Stimulated activated memory B cell treated with anti-CD40 and anti-IgM and Interleukin-4, amounts not matched to agents 10 μg/mL and 1 μg/mL and 100 μg/mL, for 72 hours (primary cell): ENCODE measurements at regions not wholly inside any gene's neighbourhood (a gene's known extent, or its start where the extent isn't known, plus 50 kb on each side); places are given as distances from the start of the nearest gene placed in this dataset.
"Not testable (repeated sequence)": the region's sequence is repeated elsewhere in the genome, so short reads cannot be mapped to it uniquely, and the experiment has no call there.

Experiments
- ATAC-seq: fragments of 150-1000 bp; cut with Tn5 transposase; 2 replicates; pipeline ENCODE4 v1.10.0; 2021
- H3K27ac Mint-ChIP-seq: one replicate; pipeline ENCODE4 v1.8.0; 2022; ENCODE audit warnings: mild to moderate bottlenecking, mixed read lengths
- H3K27me3 Mint-ChIP-seq: one replicate; pipeline ENCODE4 v1.8.0; 2022; ENCODE audit warnings: mixed read lengths
- H3K36me3 Mint-ChIP-seq: one replicate; pipeline ENCODE4 v1.8.0; 2022; ENCODE audit warnings: mixed read lengths
- H3K4me1 Mint-ChIP-seq: one replicate; pipeline ENCODE4 v1.8.0; 2022; ENCODE audit warnings: mixed read lengths
- H3K4me3 Mint-ChIP-seq: one replicate; pipeline ENCODE4 v1.8.0; 2022; ENCODE audit warnings: mild to moderate bottlenecking, moderate library complexity, mixed read lengths
- H3K9me3 Mint-ChIP-seq: one replicate; pipeline ENCODE4 v1.8.0; 2022; ENCODE audit warnings: mixed read lengths

DNA sequence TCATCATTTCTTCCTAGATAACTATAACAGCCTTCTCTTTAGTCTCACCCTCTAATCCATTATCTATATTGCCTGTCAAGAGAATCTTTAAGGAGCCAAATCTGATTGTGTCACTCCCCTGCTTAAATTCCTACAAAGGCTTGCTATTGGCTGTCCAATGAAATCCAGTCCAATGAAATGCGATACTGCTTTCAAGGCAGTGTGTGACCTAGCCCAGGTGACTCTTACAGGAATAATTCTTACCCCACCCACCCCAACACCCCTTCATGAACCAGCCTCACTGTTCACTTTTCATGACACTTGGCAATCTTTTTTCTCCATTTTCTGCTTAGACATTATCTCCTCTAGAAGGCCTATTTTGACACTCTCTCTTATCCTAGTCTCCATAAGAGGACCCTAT, 163.3 kb upstream of the MARCKS start:
- Mint-ChIP-seq H3K9me3 (peaks cover 3% of the 10 kb centered on the region), H3K4me1 (peaks cover 33% of the 10 kb centered on the region), H3K4me3 (no peak overlapping the region), H3K36me3 (no peaks in the 10 kb centered on the region), H3K27ac (peak overlapping the region; percentile 1), H3K27me3 (no peaks in the 10 kb centered on the region)
- ATAC-seq, result no peak

DNA sequence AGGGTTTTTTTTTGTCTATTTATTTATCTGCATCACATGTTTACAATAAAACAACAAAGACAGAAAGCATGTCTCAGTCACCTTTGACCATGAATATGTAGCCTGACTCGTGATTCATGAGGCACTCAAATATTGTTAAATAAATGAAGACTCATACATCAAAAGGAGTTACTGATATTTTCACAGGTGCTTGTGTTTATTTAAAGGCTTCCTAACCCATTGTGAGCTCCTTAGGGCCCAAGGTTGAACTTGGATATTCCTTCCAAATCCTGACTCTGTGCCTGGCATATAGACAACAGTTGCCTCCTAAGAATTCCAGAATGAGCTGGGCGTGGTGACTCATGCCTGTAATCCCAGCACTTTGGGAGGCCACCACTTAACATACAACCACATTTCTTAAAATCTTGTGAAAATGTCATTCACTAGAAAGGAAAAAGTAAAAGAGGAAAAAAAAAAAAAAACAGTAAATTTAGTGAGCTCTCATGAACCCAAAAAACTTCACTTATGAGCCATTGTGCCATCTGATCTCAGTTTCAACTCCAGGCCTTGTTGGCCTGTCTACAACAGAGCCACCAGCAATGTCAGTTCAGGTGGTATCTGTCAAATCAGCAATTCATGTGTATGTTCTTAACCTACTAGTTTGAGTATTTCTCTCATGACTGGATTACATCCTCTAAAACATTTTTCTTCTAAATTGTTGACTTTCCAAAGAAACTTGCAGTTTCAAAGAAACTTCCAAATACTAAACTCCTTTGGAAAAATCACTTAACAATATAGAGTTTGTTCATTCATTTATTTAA, 162.7 kb upstream of the MARCKS start:
- peaks cover 30% of the 10 kb centered on the region for H3K4me1 Mint-ChIP-seq
- peaks cover 3% of the 10 kb centered on the region for H3K9me3 Mint-ChIP-seq
- H3K27me3 Mint-ChIP-seq, result no peaks in the 10 kb centered on the region
- no peaks in the 10 kb centered on the region for H3K36me3 Mint-ChIP-seq
- H3K27ac Mint-ChIP-seq, result peak overlapping the region; percentile 1
- ATAC-seq, result no peak
- no peak overlapping the region for H3K4me3 Mint-ChIP-seq

DNA sequence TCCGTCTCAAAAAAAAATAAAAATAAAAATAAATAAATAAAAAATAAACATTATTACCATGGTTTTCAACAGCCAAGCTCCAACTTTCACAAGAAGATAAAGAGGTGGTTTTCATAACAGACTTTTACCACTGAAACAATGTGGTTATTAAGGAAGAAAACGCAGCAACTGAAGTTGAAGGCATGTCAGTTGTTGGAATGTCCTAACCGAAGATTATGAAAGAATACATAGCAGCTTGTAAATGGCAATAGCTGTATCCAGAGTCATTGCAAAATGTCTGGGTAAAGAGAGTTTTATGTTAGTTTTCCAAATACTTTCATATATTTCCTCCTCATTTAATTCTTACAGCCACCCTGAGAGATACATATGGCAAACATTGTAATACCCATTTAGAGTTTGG, 161.6 kb upstream of the MARCKS start:
- Mint-ChIP-seq H3K27me3 (no peaks in the 10 kb centered on the region), H3K36me3 (no peaks in the 10 kb centered on the region), H3K27ac (no peak overlapping the region), H3K9me3 (peaks cover 3% of the 10 kb centered on the region), H3K4me1 (peaks cover 19% of the 10 kb centered on the region), H3K4me3 (no peak overlapping the region)
- no peak for ATAC-seq

DNA sequence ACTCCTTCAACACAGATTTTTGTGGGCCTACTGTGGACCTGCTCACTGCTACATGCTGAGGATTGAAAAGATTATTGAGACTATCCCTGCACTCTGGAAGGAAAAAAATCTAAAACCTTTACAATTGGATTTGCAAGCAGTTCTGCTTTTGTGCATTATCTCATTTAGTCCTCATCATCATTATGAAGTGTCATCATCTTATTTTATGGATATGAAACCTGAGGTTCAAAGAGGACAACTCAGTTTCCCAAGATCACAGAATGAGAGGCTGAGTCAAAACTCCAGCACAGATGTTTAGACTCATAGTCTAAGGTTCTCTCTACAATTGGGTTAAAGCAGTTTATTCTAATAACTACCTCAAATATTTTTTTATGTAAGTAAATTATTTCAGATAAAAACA, 160.2 kb upstream of the MARCKS start:
- Mint-ChIP-seq H3K36me3 (no peaks in the 10 kb centered on the region), H3K4me1 (peaks cover 17% of the 10 kb centered on the region), H3K4me3 (no peak overlapping the region), H3K9me3 (no peaks in the 10 kb centered on the region), H3K27ac (no peak overlapping the region), H3K27me3 (no peaks in the 10 kb centered on the region)
- peak; percentile 58 for ATAC-seq

DNA sequence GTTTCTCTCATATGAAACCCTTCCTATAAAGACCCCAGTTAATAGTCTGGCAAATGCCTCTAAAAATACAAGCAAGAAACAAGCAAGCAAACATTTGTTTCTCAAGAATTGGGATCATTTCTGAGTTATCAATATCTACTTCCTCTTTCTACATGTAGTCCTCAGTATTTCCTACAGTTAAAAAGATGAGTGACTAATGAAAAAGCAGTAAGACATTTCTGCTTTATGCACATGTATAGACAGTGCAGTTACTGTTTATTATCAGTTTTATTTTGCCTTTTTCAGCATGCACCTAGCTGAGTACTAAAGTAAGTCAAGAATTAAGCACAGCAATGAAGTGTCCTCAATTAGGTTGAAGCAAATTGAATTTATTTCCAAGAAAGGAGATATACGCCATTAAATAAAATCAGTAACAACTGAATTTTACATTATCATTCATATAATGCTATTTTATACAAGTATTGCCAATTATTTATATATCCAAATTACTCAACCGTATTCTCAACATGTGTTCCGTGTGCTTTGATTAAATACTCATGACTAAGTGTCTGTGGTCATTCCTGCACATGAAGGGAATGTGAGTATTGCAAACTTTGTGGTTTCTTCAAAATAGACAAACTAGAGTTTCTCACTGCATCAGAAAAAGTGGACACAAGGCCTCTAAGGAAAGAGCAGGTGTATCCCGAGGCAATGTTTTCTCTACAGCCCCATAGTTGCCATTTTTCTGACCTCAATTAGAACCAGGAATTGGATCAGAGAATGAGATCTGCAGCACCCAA, 159.3 kb upstream of the MARCKS start:
- ATAC-seq, result peak; percentile 64
- no peak overlapping the region for H3K27ac Mint-ChIP-seq
- no peaks in the 10 kb centered on the region for H3K36me3 Mint-ChIP-seq
- no peaks in the 10 kb centered on the region for H3K27me3 Mint-ChIP-seq
- H3K4me3 Mint-ChIP-seq, result no peak overlapping the region
- H3K9me3 Mint-ChIP-seq, result peaks cover 3% of the 10 kb centered on the region
- peaks cover 23% of the 10 kb centered on the region for H3K4me1 Mint-ChIP-seq

DNA sequence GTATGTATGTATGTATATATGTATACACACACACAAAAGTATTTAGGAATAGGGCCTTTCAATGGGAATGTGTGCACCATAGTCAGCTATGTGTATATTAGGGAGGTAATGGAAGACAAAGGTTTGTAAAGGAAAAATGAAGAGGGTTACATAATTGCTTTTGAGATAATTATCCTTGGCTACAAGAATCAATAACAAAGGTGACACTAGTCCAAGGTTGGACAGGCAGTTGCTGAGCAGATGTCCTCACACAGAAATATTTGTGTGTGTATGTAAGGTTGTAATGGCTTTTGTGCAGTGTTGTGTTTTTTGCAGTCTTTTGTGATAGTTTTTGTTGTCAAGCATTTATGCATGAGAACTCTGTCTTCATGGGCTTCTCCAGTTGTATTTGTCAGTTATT, 157.9 kb upstream of the MARCKS start:
- no peak for ATAC-seq
- H3K4me3 Mint-ChIP-seq, result no peak overlapping the region
- no peaks in the 10 kb centered on the region for H3K36me3 Mint-ChIP-seq
- H3K9me3 Mint-ChIP-seq, result peaks cover 3% of the 10 kb centered on the region
- peaks cover 18% of the 10 kb centered on the region for H3K4me1 Mint-ChIP-seq
- no peaks in the 10 kb centered on the region for H3K27me3 Mint-ChIP-seq
- no peak overlapping the region for H3K27ac Mint-ChIP-seq

DNA sequence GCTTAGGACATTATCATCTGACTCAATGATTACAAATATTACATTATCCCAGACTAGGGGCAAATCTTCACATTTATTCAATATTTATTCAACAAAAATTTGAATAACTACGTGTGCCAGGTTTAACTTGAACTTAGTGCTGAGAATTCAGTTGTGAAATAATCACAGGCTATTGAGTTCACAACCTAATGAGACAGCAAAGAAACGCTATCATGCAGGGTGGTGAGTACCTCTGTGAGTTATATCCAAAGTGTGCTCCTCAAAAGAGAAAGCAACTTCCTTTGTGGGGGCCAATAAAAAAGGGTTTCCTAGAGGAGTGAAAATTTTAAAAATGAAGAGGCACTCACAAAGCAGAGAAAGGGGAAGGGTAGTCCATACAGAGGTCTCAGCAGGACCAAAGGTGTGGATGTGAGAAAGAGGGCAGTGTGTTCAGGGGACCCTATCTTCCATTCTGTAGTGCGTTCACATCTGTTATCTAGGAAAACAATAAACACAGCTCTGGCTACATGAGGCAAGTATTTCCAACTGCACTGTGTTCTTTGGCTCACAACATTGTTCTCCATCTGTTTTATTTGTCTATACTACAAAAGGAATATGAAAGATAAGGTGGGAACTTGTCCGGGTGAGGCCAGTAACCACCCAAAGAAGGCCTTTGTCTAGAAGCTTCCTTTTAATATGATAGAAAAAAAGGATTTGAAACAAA, 155.4 kb upstream of the MARCKS start:
- H3K27ac Mint-ChIP-seq, result no peak overlapping the region
- H3K27me3 Mint-ChIP-seq, result no peaks in the 10 kb centered on the region

DNA sequence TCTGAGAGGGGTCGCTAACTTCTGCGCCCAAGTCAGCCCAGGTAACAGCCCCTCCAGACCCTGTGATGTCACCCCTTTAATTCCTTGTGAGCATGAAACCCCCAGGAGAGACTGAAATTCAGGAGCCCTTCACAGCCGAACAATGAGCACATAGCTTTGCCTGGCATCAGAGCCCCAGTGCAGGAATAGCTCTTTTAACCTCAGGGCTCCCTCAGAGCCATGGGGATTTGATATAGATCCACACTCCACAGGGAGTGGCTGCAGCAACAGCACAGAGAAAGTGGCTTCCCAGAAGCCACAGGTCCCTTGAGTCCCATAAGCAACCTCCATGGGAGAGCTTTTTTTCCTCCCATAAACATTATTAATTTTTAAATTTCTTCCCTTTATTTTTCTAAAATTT, 150.0 kb upstream of the MARCKS start:
- Mint-ChIP-seq H3K36me3 (no peaks in the 10 kb centered on the region), H3K9me3 (peaks cover 3% of the 10 kb centered on the region), H3K27me3 (no peaks in the 10 kb centered on the region), H3K27ac (no peak overlapping the region), H3K4me3 (no peak overlapping the region), H3K4me1 (peaks cover 6% of the 10 kb centered on the region)
- no peak for ATAC-seq

More for the DNA sequence above, 155.4 kb upstream of the MARCKS start:
- Mint-ChIP-seq H3K4me3 (no peak overlapping the region), H3K4me1 (peaks cover 18% of the 10 kb centered on the region), H3K9me3 (peaks cover 3% of the 10 kb centered on the region), H3K36me3 (no peaks in the 10 kb centered on the region)
- no peak for ATAC-seq

DNA sequence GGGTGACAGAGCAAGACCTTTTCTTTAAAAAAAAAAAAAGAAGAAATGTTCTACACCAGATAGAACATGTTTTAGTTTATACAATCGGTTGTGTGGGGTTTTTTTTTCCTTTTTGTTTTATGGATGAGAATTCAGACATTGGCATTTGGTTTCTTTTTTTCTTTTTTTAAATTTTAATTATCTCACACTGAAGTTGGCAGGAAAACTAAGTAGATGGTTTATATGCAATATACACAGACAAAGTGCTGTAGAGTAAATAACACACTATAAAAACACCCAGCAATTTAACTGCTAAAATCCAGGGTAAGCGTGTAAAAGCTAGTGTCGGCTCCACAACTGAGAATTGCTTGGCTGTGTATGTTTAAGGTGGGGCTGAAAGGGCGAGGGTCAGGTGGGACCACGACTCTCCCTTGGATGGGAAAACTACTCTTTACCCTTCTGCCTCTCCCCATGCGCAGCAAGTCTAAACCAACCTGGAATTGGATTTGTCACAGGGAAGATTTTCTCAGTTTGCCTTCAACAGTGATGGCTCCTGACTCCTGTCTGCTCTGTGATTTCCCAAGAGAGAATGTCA, 147.1 kb upstream of the MARCKS start:
- no peaks in the 10 kb centered on the region for H3K27me3 Mint-ChIP-seq

DNA sequence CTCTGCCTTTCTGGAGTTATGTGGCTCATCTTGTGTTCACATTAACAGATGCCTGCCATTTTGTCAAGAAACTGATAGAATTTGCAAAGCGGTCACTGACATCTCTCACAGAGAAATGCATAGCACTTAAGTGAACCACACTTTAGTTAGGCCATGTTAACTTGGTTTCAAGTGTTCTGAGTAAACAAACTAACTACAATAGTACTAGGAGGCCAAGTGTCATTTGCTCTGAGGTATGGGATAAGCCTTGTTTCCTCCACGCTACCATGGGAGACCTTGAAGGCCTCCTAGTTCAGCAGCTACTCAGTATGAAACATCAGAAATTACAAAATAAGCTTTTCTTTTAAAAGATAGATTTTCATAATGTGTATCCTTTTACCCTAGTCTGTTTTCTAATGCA, 143.5 kb upstream of the MARCKS start:
- no peak for ATAC-seq
- no peaks in the 10 kb centered on the region for H3K36me3 Mint-ChIP-seq

More for the DNA sequence above, 147.1 kb upstream of the MARCKS start:
- no peak for ATAC-seq
- H3K27ac Mint-ChIP-seq, result no peak overlapping the region
- no peaks in the 10 kb centered on the region for H3K4me1 Mint-ChIP-seq
- no peaks in the 10 kb centered on the region for H3K9me3 Mint-ChIP-seq
- no peaks in the 10 kb centered on the region for H3K36me3 Mint-ChIP-seq
- no peak overlapping the region for H3K4me3 Mint-ChIP-seq

DNA sequence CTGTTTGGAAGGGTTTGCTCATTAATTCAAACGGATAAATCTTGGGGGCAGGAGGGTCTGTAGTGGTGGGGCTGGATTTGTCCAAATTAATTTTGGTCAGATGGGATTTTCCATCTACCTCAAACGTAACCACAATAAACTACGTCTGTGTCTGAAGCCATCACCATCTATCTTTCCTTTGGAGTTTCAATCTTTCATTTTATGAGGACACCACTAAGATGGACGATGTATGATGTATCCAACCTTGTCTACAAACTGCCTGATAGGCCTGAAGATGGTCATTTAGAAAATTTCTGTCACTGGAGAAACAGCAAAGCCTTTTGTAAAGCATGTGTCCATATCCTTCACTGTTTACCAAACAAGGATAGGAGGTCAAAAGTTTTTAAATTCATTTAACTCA, 138.6 kb upstream of the MARCKS start:
- peaks cover 24% of the 10 kb centered on the region for H3K4me1 Mint-ChIP-seq
- H3K9me3 Mint-ChIP-seq, result no peaks in the 10 kb centered on the region
- no peak overlapping the region for H3K27ac Mint-ChIP-seq
- no peak for ATAC-seq
- H3K4me3 Mint-ChIP-seq, result no peak overlapping the region
- H3K27me3 Mint-ChIP-seq, result no peaks in the 10 kb centered on the region
- H3K36me3 Mint-ChIP-seq, result no peaks in the 10 kb centered on the region

More for the DNA sequence above, 143.5 kb upstream of the MARCKS start:
- H3K9me3 Mint-ChIP-seq, result no peaks in the 10 kb centered on the region
- H3K4me3 Mint-ChIP-seq, result no peak overlapping the region
- peaks cover 7% of the 10 kb centered on the region for H3K4me1 Mint-ChIP-seq
- H3K27me3 Mint-ChIP-seq, result no peaks in the 10 kb centered on the region
- H3K27ac Mint-ChIP-seq, result no peak overlapping the region

DNA sequence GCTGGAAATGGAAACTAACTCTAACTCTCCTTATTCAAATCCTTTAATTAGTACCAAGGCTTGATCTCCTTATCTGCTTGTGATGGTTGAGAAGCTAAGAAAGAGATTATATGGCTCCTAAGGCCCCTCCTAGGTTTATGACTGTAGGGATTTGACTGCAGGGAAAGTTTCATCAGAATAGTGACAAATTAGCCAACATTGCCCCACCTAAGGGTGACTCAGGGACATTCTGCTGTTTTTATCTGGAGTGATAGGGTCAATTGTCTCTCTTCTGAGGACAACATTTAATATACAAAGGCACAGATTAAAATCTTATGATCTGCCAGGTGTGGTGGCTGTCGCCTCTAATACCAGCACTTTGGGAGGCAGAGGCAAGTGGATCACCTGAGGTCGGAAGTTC, 138.1 kb upstream of the MARCKS start:
- H3K4me3 Mint-ChIP-seq, result no peak overlapping the region

DNA sequence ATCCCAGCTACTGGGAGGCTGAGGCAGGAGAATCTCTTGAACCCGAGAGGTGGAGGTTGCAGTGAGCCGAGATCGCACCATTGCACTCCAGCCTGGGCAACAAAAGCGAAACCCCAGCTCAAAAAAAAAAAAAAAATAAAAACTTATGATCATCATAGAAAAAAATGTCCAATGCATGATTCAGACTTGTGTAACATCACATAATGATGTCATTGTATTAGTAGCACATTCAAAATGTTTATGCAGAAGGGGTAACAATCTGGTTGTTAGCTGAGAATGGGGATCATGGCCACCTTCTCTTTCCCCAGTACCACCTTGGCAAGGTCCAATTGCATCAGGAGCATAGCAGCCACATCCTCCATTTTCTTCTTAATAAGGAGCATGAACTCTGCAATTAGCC, 137.6 kb upstream of the MARCKS start:
- Mint-ChIP-seq H3K27ac (no peak overlapping the region), H3K27me3 (no peaks in the 10 kb centered on the region), H3K4me1 (peaks cover 24% of the 10 kb centered on the region), H3K4me3 (no peak overlapping the region), H3K36me3 (no peaks in the 10 kb centered on the region), H3K9me3 (no peaks in the 10 kb centered on the region)
- no peak for ATAC-seq

More for the DNA sequence above, 138.1 kb upstream of the MARCKS start:
- H3K9me3 Mint-ChIP-seq, result no peaks in the 10 kb centered on the region
- no peak for ATAC-seq
- H3K36me3 Mint-ChIP-seq, result no peaks in the 10 kb centered on the region
- peaks cover 24% of the 10 kb centered on the region for H3K4me1 Mint-ChIP-seq
- H3K27me3 Mint-ChIP-seq, result no peaks in the 10 kb centered on the region
- no peak overlapping the region for H3K27ac Mint-ChIP-seq

DNA sequence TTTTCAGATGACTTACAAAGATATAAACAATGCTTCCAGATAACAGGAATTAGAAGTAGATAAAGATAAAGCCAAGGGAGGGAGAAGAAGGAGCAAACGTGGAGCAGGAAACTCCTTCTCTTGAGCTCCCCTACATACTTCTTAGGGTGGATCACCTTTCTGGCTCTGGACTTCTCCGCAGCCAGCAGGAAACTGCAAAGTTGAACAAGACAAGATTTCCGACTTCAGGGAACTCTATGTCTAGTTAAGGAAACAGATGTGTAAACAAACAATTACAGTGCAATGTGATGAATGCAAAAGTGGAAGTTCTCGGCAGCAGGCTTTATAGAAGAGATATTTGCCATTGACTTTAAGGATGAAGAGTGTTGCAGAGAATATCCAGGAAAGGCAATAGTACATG, 134.0 kb upstream of the MARCKS start:
- Mint-ChIP-seq H3K4me3 (no peak overlapping the region), H3K4me1 (peaks cover 22% of the 10 kb centered on the region), H3K9me3 (no peaks in the 10 kb centered on the region), H3K27me3 (no peaks in the 10 kb centered on the region), H3K36me3 (no peaks in the 10 kb centered on the region), H3K27ac (no peak overlapping the region)
- no peak for ATAC-seq

DNA sequence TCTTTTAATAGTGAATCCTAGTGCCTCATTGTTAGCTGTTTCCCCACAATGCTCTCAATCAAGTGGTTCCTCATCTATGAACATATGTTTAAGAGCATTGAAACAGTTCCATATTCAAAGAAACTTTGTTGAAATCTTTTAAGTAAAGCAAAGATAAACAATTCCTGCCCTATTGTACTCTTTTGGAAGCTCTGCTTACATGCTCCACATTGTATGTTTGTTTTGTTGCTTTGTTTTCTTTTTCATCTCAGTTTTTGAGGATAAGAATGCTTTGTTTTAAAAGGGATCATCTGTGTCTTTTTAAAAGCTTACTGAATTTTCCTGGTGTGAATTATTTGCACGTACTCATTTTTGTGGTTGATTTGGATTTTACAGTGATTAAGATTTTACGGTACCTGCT, 132.2 kb upstream of the MARCKS start:
- H3K9me3 Mint-ChIP-seq, H3K36me3 Mint-ChIP-seq, H3K27me3 Mint-ChIP-seq, ATAC-seq, H3K27ac Mint-ChIP-seq, H3K4me1 Mint-ChIP-seq, H3K4me3 Mint-ChIP-seq: not testable (repeated sequence)
